ENCODE measurements at regions not wholly inside any gene's neighbourhood (a gene's known extent, or its start where the extent isn't known, plus 50 kb on each side); places are given as distances from the start of the nearest gene placed in this dataset.

DNA sequence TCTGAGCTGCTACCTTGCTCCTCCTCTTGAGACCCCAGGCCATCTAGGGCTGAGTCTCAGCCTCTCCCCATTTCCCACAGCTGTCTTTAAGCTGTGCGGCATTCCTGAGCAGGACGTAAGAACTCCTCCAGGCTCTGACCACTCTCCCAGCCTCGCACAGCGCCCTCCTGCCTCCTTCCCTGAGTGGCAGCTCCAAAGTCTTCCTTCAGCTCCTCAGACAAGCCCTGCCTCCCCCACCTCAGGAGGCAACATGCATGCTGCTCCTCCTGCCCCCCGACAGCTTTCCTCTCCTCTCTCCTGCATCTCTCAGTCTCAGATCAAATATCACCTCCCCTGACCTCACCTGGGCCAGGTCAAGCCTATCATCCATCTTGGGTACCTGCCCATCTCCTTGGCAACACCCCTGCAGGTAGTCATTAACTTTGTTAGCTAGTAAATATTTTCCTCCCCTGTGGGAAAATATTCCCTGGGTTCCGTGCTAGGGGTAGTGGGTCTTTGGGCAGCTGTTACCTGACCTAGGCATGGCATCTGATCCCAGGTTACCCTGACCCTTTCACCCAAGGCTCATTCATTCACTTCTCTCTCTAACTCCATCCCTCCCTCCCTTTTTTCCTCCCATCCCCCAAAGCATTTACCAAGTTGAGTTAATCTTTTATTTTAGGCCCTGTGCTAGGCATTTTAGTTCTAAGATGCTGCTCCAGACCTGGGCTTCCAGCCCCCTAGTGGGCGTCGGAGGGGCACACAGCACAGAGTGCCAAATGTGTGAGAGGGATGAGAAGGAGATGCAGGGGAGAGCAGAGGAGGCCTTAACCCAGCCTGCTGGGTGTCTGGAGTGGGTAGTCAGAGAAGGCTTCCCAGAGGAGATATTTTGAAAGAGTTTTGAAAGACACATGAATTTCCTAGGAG, 419.9 kb downstream of the PTPRU start:
- DNase-seq: no peak

DNA sequence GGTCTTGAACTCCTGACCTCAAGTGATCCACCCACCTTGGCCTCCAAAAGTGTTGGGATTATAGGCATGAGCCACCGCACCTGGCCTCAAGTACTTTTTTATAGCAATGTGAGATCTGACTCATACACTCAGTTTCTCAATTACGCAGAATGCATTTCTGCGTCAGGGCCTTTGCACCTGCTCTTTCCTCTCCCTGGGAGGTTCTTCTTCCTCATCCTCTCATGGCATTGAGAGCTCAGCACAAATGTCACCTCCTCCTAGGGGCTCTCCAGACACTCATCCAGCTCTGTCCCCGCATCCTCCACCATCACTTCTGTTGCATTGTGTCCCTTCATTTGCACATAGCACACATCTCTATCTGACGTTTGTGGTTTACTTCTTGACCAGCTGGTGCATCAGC, 418.8 kb downstream of the PTPRU start:
- DNase-seq: no peak

DNA sequence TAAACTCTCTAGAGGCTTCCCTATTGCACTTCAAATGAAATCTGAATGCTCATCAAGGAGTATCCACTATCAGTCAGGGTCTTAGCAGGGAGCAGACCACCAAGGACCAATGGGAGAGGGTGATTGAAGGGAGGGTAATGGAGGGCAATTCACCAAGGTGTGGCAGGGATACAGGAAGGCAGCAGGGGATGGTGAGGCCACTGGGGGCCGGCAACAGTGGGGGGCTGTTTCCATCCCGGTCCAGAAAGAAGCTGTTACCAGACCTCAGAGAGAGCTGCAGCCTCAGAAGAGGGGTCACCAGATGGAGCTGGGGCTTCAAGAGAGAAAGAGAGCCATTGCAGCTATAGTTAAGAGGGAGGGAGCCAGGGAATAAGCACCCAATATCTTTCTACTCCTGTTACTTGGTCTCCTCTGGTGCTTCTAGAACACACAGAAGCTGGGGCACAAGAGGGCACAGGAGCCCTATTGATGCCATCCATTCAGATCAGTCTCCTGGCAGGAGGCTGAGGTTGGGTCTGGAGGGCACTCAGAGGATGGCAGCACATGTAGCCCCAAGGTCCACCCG, 417.6 kb downstream of the PTPRU start:
- no peak for DNase-seq

DNA sequence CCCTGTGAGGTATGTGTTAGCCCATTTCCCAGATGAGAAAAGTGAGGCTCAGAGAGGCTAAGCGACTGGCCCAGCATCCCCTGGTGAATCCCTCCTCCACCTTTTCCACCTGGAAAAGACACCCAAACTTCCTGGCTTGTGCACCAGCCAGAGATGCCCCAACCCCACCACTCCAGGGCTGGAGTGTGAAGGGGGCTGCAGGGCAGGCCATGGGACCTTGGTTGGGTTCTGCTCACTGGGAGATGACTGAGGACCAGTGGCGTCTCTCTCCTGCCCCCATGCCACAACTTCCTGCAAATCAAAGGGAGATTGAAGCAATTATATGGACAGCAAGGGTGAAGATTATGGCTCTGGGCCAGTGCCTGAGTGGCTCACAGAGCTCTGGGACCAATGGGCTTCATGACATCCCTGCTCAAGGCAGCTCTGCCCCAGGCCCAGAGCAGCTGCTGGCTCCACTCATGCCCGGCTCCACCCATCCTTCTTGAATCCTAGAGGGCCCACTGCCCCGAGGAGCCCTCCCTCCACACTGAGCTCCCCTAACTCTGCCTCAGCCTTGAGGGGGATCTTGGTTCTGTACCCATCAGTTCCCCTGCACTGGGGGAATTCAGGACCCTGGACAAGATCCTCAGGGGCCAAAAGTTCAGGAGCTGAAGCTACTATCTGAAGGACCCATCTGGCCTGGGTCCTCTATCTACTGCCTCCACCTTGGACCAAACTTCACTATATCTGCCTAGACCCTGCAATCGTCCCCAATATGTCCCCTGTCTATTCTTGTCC, 416.9 kb downstream of the PTPRU start:
- DNase-seq: no peak

- no peak for DNase-seq
Measured at GRCh38 chr1:29651684-29652665, 415.7 kb downstream of the PTPRU start.

GRCh38 chr1:29651246-29651645, 414.9 kb downstream of the PTPRU start:
- DNase-seq: no peak

GRCh38 chr1:29650476-29650875, 414.2 kb downstream of the PTPRU start:
- no peak for DNase-seq

- no peak for DNase-seq
Measured at GRCh38 chr1:29650041-29650400, 413.7 kb downstream of the PTPRU start.

GRCh38 chr1:29649189-29650040, 413.1 kb downstream of the PTPRU start:
- DNase-seq: no peak

GRCh38 chr1:29648798-29649188, 412.5 kb downstream of the PTPRU start:
- DNase-seq: no peak

DNA sequence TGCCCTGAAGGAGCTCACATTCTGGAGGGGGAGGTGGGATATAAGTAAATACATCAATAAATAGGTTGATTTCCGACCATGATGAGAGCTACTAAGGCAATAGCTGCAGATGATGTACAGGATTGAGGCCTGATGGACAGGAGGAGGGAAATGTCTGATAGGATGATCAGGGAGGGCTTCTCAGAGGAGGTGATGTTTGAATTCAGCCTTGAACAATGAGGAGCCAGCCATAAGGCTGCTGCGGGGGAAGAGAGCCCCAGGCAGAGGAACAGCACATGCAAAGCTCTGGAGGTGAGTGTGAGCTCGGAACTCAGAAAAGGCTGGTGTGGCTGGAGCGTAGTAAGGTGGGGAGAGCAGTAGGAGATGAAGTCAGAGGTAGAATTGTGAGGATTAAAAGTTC, 411.7 kb downstream of the PTPRU start:
- no peak for DNase-seq

GRCh38 chr1:29647581-29647980, 411.3 kb downstream of the PTPRU start:
- no peak for DNase-seq

DNA sequence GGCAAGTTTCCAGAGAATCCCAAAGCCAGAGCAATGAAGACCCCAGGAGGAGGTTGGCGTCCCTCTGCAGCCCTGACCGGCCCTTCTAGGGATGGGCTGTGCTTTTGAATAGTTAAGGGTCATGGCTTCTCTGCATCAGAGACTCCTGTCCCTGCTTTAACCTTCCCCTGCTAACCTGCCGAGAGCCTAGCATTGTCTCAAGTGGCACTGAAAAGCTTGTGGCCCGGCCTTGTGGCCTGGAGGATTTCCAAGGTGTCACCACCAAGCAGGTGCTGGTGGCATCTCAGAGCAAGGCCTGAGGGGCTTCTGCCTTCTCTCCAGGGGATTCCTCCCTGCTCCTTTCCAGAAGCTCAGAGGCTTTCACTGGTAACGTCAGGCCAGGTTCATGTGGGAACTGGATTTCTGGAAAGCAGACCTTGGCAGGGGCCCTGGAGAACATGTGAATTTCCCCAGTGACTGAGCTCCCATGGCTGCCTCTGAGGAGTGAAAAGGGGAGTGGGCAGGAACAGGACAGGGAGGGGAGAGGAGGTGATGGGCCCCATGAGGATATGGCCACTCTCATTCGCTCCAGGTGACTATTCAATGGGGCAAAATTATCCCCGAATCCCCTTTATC, 409.9 kb downstream of the PTPRU start:
- DNase-seq: no peak

- DNase-seq: no peak
Measured at GRCh38 chr1:29645586-29645985, 409.3 kb downstream of the PTPRU start.

- no peak for DNase-seq
Measured at GRCh38 chr1:29644812-29645211, 408.5 kb downstream of the PTPRU start.

DNA sequence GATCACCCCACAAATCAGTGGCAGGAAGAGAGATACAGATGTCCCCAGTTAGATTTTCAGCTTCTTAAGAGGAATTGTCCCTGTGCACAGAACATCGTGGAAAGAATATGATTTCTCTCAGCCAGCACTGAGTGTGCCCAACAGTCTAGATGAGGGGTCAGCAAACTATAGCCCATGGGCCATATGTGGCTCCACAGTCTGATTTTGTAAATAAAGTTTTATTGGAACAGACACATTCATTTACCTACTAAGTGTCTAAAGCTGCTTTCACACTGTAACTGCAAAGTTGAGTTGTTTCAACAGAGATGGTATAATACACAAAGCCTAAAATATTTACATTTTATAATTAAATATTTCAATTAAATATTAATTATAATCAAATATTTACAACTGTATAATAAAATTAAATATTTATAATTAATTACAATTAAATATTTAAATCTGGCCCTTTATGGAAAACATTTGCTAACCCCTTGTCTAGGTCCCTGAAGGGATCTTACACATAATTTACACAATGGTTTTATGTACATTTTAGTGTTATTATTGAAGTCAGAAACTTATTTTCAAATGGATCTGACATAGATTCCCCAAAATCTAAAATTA, 407.6 kb downstream of the PTPRU start:
- DNase-seq: no peak

GRCh38 chr1:29643281-29643680, 407.0 kb downstream of the PTPRU start:
- no peak for DNase-seq

- DNase-seq: no peak
Measured at GRCh38 chr1:29642519-29642918, 406.2 kb downstream of the PTPRU start.

GRCh38 chr1:29641921-29642320, 405.6 kb downstream of the PTPRU start:
- DNase-seq: no peak

GRCh38 chr1:29640428-29640785, 404.1 kb downstream of the PTPRU start:
- DNase-seq: no peak
